Heart left ventricle (tissue), 13 donors: ENCODE measurements at regions not wholly inside any gene's neighbourhood (a gene's known extent, or its start where the extent isn't known, plus 50 kb on each side); places are given as distances from the start of the nearest gene placed in this dataset.

Source experiments
- CTCF ChIP-seq, 12 donors: fragments of 200-600 bp; sonication (generic) in 4 of 12; IDR thresholded peaks; one replicate each; pipeline versions ENCODE4 v1.5.0 to v1.8.0; 2018 to 2022; ENCODE audit warnings: antibody characterized with exemption in 12 of 12, mild to moderate bottlenecking in 5 of 12
- POLR2A ChIP-seq, 2 donors: fragments of 450-650 bp; IDR thresholded peaks; one replicate each; pipeline ENCODE4 v1.6.1; 2017; ENCODE audit warnings: antibody characterized with exemption in 2 of 2, mild to moderate bottlenecking in 2 of 2, moderate library complexity in 2 of 2
- donor health status: ischemic (EF 13 %, LVEDD 7.1; RV severe dilation, severe dysfunction).
- donor health status: DM: no; HTN: yes; CAD: no.
- donor health status: DM: no; HTN: no; CAD: no.
- donor health status: ischemic (EF 25% LVEDD 6.9; RV normal size, moderate dysfunction).
- donor health status: ischemic (EF 25% LVEDD 5.7; RV mildly dilated, moderate dysfunction).
- donor health status: ischemic (EF 35%, LVEDD 5.7; RV mildly dilated, moderate dysfunction).
- donor health status: nonischemic (EF 11% LVEDD 7.7; RV severe dilation, severe dysfunction).
- donor health status: DM: yes; HTN: yes; CAD: no.
- donor health status: PGD.
- donor health status: ischemic (EF 29% LVEDD 5.4; RV normal size, mild dysfunction).
- donor health status: nonischemic (EF 23%, LVEDD 6.1; RV moderate dilation, normal function).

GRCh38 chr13:44817131-44817671, 172.1 kb downstream of the NUFIP1 start:
- TF ChIP-seq CTCF (IDR thresholded peaks at IDR 0.05) = no peak
- TF ChIP-seq POLR2A (IDR thresholded peaks at IDR 0.05) = no peak
